Mucosa of stomach (tissue), 1 donor: ENCODE measurements at regions not wholly inside any gene's neighbourhood (a gene's known extent, or its start where the extent isn't known, plus 50 kb on each side); places are given as distances from the start of the nearest gene placed in this dataset.

Experiments used
- H3K27me3 ChIP-seq: one replicate; pipeline ENCODE4 v1.7.0; 2013; ENCODE audit warnings: mild to moderate bottlenecking, low read length; ENCODE audit not compliant: control insufficient read depth, insufficient read depth
- H3K36me3 ChIP-seq: one replicate; pipeline ENCODE4 v1.7.0; 2013; ENCODE audit warnings: low read length; ENCODE audit not compliant: control insufficient read depth, insufficient read depth
- H3K4me1 ChIP-seq: one replicate; pipeline ENCODE4 v1.7.0; 2013; ENCODE audit warnings: mild to moderate bottlenecking, low read length; ENCODE audit not compliant: control insufficient read depth, insufficient read depth
- H3K4me3 ChIP-seq: one replicate; pipeline ENCODE4 v1.7.0; 2013; ENCODE audit warnings: low read length
- H3K9ac ChIP-seq: one replicate; pipeline ENCODE4 v1.7.0; 2013; ENCODE audit warnings: mild to moderate bottlenecking, low read length, moderate library complexity
- H3K9me3 ChIP-seq: one replicate; pipeline ENCODE4 v1.7.0; 2013; ENCODE audit warnings: mild to moderate bottlenecking, low read length, moderate library complexity; ENCODE audit not compliant: control insufficient read depth
- donor health status: Pancreatic carcinoma.

DNA sequence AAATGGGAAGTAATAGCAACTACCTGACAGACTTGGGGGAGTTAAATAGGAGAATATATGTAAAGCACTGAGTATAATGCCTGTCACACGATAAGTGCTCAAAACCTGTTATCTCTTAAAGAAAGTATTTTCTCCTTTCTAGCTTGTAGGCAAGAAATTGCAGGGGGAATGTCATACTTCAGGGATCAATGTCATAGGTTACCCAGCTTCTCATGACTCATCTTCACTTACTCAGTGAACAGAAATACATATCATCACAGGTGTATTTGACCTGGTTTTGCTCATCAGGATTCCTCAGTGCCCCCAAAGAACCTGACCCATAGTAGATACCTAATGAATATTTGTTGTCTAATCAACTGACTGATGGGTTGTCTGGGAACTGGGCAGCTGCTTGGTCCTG is 285.0 kb upstream of the ATP2B1 start:
- Histone ChIP-seq H3K27me3 (no peaks in the 10 kb centered on the region), H3K4me1 (peaks cover 2% of the 10 kb centered on the region), H3K9me3 (no peaks in the 10 kb centered on the region), H3K36me3 (no peaks in the 10 kb centered on the region), H3K4me3 (no peak overlapping the region), H3K9ac (no peak overlapping the region)

DNA sequence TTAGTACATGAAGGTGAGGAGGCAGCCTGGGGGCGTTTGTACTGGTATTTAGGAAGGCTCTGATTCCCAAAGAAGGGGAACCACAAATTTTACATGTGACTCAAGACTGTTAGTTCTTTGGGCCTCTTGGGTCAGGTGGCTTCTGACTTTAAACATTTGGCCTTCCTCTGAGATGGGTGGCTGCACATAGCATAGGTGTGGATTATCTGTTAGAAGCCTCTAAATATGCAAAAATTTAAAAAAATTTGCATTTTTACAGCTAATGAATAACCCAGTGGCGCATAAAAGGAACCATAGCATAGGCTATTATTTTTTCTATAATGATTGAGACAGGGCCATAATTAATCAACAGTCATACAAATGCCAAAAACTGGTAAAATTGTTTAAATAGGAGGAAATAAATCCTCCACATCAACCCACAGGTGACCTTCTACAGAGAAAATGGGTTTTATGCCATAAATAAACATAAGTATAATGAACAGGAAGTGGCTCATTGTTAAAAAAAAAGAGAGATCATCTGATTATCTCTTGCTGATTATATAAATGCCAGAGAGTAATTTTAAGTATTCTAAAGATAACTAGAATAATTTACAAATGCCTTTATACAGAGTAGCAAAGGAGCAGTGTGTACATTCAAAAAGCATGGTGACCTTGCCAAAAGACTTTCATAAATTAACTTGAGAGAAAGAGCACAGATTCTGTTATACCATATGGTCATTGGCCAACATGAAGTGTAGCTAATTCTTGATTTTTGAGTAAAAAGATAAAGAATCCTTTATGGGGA is 284.2 kb upstream of the ATP2B1 start:
- no peaks in the 10 kb centered on the region for H3K4me1 ChIP-seq
- H3K9ac ChIP-seq: no peak overlapping the region
- no peaks in the 10 kb centered on the region for H3K36me3 ChIP-seq
- H3K4me3 ChIP-seq: no peak overlapping the region
- no peaks in the 10 kb centered on the region for H3K9me3 ChIP-seq
- no peaks in the 10 kb centered on the region for H3K27me3 ChIP-seq

DNA sequence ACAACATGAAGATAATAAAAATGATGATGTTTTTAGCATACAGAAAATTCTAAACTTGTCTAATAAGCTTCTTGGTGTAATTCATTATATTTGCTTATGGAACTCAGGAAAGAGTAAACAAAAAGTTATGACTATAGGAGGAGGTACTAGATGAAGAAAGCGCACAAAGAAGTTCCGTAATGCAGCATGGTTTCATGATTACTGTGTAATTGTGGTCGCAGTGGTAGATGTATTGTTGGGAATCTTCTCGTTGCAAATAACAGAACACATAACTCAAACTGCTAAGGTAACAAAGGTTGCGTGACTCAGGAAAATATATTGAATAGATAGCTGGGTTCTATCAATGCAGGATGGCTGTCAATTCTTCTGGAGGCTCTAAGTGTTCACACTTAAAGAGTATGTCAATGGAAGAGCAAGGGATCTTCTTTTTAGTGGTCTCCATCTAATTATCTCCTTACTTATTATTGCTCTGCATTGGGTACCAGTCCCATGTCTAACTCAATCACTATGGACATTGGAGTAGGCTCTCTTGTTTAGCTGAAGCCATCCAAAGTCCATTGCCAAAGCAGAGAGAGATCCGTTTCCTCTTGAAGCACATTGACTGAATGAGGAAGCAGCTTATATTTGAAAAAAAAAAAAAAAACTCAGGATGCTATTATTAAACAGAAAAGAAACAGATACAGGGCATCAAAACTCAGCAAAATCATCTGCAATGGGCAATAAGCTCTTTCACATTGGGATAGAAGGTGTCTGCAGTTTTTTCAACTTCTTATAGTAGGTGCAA is 283.4 kb upstream of the ATP2B1 start:
- Histone ChIP-seq H3K27me3 (no peaks in the 10 kb centered on the region), H3K4me1 (no peaks in the 10 kb centered on the region), H3K9me3 (no peaks in the 10 kb centered on the region), H3K36me3 (no peaks in the 10 kb centered on the region), H3K4me3 (no peak overlapping the region), H3K9ac (no peak overlapping the region)

DNA sequence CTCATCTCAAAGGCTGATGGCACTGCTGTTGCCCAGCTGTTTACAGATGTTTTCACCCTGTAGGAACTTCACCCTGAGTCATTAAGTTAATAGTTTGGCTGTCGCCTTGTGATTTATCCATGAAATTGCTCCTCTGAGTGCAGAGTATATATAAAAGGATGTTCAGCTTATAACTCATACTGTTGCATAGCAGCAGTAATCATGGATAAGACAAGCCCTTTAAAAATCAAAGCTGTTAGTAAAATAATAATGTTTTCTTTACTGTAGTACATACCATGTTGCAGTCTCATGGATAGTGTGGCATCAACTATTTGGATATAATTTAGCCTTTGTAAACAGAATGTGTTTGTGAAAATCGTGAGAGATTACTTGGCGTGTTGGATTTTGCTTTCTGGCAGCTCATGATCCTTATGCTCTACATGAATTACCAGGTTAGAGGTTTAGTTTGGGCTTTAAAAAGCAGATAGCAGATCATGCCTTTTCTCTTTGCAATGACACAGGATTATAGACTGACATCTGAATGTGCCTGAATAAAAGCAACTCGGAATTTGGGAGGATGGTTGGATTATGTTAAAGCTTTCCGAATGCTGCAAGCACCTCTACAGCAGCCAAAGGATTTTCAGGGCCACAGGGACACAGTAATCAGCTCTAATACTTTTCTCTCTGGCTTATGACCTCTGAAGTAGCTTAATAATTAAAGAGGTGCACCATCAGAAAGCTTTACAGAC is 279.7 kb upstream of the ATP2B1 start:
- no peak overlapping the region for H3K4me3 ChIP-seq
- no peaks in the 10 kb centered on the region for H3K27me3 ChIP-seq
- no peaks in the 10 kb centered on the region for H3K36me3 ChIP-seq
- H3K9ac ChIP-seq: no peak overlapping the region
- H3K4me1 ChIP-seq: no peaks in the 10 kb centered on the region
- no peaks in the 10 kb centered on the region for H3K9me3 ChIP-seq

DNA sequence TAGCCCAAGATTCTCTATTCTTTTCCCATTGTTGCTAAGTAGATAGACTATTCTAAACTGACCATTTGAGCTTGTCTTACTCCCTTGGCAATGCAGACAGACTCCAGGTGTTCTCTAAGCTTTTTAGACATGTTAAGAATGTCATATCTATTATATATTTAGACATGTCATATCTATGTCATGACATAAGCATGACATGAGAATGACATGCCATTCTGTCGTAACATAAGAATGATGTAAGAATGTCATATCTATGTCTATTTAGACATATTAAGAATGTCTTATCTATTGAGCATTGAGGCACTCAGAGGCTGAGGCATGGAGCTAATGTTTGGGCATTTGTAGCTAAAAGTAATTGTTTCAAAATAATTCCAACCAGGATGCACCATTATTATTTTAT is 277.3 kb upstream of the ATP2B1 start:
- H3K36me3 ChIP-seq: no peaks in the 10 kb centered on the region
- H3K4me3 ChIP-seq: no peak overlapping the region
- no peak overlapping the region for H3K9ac ChIP-seq
- H3K4me1 ChIP-seq: no peaks in the 10 kb centered on the region
- H3K27me3 ChIP-seq: no peaks in the 10 kb centered on the region
- no peaks in the 10 kb centered on the region for H3K9me3 ChIP-seq

DNA sequence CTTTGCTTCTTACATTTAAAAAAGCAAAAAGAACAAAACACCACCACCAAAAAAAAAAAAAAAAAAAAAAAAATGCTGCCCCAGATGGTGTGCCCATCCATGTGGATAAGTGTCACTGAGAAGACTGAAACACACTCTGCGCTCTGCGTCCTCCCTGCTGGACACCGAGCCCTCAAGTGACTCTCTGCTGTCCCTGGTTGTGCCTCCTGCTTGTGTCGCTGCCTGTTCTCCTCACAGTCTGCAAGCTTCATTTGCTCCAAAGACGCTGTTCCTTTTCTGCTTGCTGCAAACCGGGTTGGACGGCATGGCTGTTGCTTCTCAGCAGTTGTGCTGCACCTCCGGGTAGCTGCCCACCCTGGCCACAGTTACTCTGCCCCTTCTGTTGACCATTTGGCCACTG is 276.2 kb upstream of the ATP2B1 start:
- Histone ChIP-seq H3K9me3 (no peaks in the 10 kb centered on the region), H3K4me3 (no peak overlapping the region), H3K27me3 (no peaks in the 10 kb centered on the region), H3K4me1 (no peaks in the 10 kb centered on the region), H3K36me3 (no peaks in the 10 kb centered on the region), H3K9ac (no peak overlapping the region)

DNA sequence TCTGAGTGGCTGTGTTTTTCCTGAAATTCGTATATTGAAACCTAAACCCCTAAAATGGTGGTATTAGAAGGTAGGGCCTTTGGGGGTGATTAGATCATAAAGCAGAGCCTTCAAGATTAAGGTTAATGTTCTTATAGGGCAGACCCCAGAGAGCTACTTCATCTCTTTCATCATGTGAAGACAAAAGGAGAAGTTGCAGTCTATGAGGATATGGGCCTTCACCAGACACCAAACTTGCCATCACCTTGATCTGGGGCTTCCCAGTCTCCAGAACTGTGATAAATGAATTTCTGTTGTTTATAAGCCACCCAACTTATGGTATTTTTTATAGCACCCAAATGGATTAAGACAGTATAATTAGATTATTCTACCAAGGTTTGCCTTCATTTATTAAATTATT is 275.0 kb upstream of the ATP2B1 start:
- H3K4me1 ChIP-seq: no peaks in the 10 kb centered on the region
- H3K4me3 ChIP-seq: no peak overlapping the region
- H3K36me3 ChIP-seq: no peaks in the 10 kb centered on the region
- no peaks in the 10 kb centered on the region for H3K27me3 ChIP-seq
- no peak overlapping the region for H3K9ac ChIP-seq
- no peaks in the 10 kb centered on the region for H3K9me3 ChIP-seq

DNA sequence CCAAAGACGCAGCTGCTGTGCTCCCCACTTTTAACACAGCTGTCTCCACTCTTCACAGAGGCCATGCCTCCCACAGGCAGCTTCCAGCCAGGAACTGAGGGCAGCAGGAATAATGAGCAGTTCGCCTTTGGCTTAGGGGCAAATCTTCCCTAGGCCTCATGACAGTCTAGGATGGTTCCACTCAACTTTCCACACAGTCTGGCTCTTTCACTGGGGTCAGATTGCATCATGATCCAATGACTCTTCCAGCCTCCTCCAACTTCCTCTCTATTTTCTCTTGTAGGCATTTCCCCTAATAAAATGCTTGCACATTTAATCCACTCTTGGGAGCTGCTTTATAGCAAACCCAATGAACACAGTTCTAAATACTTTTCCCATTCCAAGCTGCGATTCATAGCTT is 271.6 kb upstream of the ATP2B1 start:
- H3K4me1 ChIP-seq: no peaks in the 10 kb centered on the region
- no peaks in the 10 kb centered on the region for H3K27me3 ChIP-seq
- no peaks in the 10 kb centered on the region for H3K9me3 ChIP-seq
- H3K36me3 ChIP-seq: no peaks in the 10 kb centered on the region
- H3K4me3 ChIP-seq: no peak overlapping the region
- H3K9ac ChIP-seq: no peak overlapping the region

DNA sequence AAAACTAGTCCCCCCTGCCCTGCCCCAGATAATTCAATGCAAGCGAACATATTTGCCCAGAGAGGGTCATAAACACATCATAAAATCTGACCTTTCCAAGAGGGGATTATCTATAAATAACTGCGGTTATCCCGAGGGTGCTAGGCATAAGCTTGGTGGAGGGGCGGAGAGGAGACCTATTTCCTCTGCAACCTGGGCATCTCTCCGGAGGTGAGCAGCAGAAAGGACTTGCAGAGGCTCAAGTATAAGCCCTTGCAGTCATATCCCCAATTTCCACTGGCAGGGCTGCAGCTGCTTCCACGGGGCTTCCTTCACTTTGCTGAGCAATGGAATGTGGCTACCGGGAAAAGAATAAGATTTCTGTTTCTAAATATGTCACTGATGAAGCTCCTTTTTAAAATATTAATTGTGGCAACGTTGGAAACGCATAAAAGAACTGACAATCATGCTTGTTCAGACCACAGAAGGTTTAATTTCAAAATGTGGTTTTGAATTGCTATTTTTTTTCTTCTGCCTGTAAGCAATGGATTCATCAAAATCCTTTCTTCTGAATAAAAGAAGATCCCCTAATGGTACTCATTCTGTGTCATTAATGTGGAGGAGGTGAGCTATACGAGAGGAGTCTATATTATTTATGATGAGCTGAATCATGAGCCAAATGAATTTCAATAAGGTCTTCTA is 268.9 kb upstream of the ATP2B1 start:
- Histone ChIP-seq H3K4me3 (no peak overlapping the region), H3K9ac (no peak overlapping the region), H3K4me1 (no peaks in the 10 kb centered on the region), H3K27me3 (no peaks in the 10 kb centered on the region), H3K9me3 (no peaks in the 10 kb centered on the region), H3K36me3 (no peaks in the 10 kb centered on the region)

DNA sequence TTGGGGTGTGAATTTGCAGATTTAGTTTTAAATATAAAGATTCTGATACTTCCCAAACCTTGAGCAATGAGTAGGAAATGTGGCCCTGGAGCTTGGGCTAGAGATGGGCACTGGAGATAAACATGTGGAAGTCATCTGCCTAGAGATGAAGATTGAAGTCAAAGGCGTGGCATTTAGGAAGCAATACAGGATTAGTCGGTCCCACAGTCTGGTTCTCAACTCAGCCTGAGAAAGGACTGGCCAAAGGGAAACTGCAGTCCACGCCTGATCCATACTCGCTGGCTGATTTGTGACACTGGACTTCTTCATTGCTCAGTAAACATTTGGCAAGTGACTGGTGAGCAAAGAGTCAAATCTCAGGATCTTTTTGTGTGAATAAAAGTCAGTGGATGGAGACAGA is 268.2 kb upstream of the ATP2B1 start:
- Histone ChIP-seq H3K9ac (no peak overlapping the region), H3K36me3 (no peaks in the 10 kb centered on the region), H3K9me3 (no peaks in the 10 kb centered on the region), H3K27me3 (no peaks in the 10 kb centered on the region), H3K4me1 (no peaks in the 10 kb centered on the region), H3K4me3 (no peak overlapping the region)

DNA sequence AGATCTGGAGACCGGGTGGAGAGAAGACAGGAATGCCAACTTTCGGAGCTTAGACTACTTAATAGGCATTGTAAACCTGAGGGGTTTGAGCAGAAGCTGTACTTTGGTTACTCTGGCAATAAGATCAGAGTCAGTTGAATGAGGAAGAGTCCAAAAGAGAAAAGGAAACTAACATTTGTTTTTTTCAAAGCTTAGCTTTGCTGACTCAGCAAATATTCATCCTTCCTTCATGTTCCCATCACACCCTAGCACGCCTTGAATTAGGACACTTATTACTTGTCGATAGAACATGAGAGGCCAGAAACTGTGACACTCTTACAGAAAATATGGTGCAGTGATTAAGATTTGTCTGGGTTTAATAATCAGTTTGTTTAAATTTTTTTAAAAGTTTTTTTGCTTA is 266.9 kb upstream of the ATP2B1 start:
- no peaks in the 10 kb centered on the region for H3K36me3 ChIP-seq
- no peaks in the 10 kb centered on the region for H3K9me3 ChIP-seq
- no peaks in the 10 kb centered on the region for H3K4me1 ChIP-seq
- H3K4me3 ChIP-seq: no peak overlapping the region
- no peaks in the 10 kb centered on the region for H3K27me3 ChIP-seq
- H3K9ac ChIP-seq: no peak overlapping the region

DNA sequence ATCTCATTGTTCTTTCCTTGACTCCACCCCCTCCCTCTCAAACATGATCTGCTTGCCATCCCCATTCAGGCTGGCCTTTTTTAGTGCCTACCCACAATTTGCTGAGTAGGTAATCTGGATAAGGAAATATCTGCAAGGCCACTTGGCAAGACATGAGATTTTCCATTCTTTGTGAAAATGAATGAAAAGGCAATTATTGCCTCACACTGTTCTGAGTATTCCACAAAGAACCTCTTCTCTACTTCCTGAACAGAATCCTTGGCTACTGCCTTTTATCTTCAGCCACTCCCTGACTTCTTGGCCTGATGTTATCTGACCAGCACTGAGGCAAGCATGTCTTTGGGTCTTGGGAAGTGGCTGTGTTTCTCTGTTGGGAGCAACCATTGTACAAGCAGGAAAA is 263.2 kb upstream of the ATP2B1 start:
- Histone ChIP-seq H3K36me3 (no peaks in the 10 kb centered on the region), H3K9me3 (no peaks in the 10 kb centered on the region), H3K27me3 (no peaks in the 10 kb centered on the region), H3K4me1 (peaks cover 13% of the 10 kb centered on the region), H3K9ac (no peak overlapping the region), H3K4me3 (no peak overlapping the region)
